Skeletal muscle satellite cell (primary cell): ENCODE measurements at regions not wholly inside any gene's neighbourhood (a gene's known extent, or its start where the extent isn't known, plus 50 kb on each side); places are given as distances from the start of the nearest gene placed in this dataset.

Experiments
- H3K27me3 ChIP-seq: 2 replicates; pipeline ENCODE4 v1.7.0; 2013; ENCODE audit warnings: low read length; ENCODE audit not compliant: control insufficient read depth, insufficient read depth
- H3K36me3 ChIP-seq: 2 replicates; pipeline ENCODE4 v1.7.0; 2013; ENCODE audit warnings: mild to moderate bottlenecking, control low read depth, low read length; ENCODE audit not compliant: insufficient read depth
- H3K4me1 ChIP-seq: 2 replicates; pipeline ENCODE4 v1.7.0; 2013; ENCODE audit warnings: low read length; ENCODE audit not compliant: control insufficient read depth, insufficient read depth
- H3K4me2 ChIP-seq: 2 replicates; pipeline ENCODE4 v1.7.0; 2013; ENCODE audit warnings: mild to moderate bottlenecking, low read length
- H3K4me3 ChIP-seq: 2 replicates; pipeline ENCODE4 v1.7.0; 2013; ENCODE audit warnings: low read length
- H3K9ac ChIP-seq: 2 replicates; pipeline ENCODE4 v1.7.0; 2013; ENCODE audit warnings: mild to moderate bottlenecking, low read depth, low read length, moderate library complexity
- H3K9me3 ChIP-seq: replicated peaks from 2 replicates; pipeline ENCODE4 v1.7.0; 2013; ENCODE audit warnings: mild to moderate bottlenecking, control low read depth, low read length

- H3K36me3 ChIP-seq: no peaks in the 10 kb centered on the region
- peaks cover under 1% of the 10 kb centered on the region for H3K4me1 ChIP-seq
- H3K4me2 ChIP-seq: no peak overlapping the region
- H3K27me3 ChIP-seq: no peaks in the 10 kb centered on the region
- no peaks in the 10 kb centered on the region for H3K9me3 ChIP-seq
- no peak overlapping the region for H3K4me3 ChIP-seq
- H3K9ac ChIP-seq: no peak overlapping the region
Measured at GRCh38 chr2:6418291-6418690, 447.4 kb downstream of the CMPK2 start.

GRCh38 chr2:6421138-6421730, 444.5 kb downstream of the CMPK2 start:
- Histone ChIP-seq H3K9ac (no peak overlapping the region), H3K9me3 (no peaks in the 10 kb centered on the region), H3K4me2 (no peak overlapping the region), H3K27me3 (no peaks in the 10 kb centered on the region), H3K4me3 (no peak overlapping the region), H3K4me1 (no peaks in the 10 kb centered on the region), H3K36me3 (no peaks in the 10 kb centered on the region)

- H3K4me2 ChIP-seq: no peak overlapping the region
Measured at GRCh38 chr2:6421888-6422287, 443.8 kb downstream of the CMPK2 start.

GRCh38 chr2:6423157-6423556, 442.6 kb downstream of the CMPK2 start:
- H3K9ac ChIP-seq: no peak overlapping the region

More at GRCh38 chr2:6421888-6422287, 443.8 kb downstream of the CMPK2 start:
- Histone ChIP-seq H3K4me3 (no peak overlapping the region), H3K36me3 (no peaks in the 10 kb centered on the region), H3K9me3 (no peaks in the 10 kb centered on the region), H3K4me1 (no peaks in the 10 kb centered on the region), H3K27me3 (no peaks in the 10 kb centered on the region), H3K9ac (no peak overlapping the region)

GRCh38 chr2:6423944-6424343, 441.8 kb downstream of the CMPK2 start:
- Histone ChIP-seq H3K9ac (no peak overlapping the region), H3K4me2 (no peak overlapping the region), H3K27me3 (no peaks in the 10 kb centered on the region), H3K4me1 (no peaks in the 10 kb centered on the region), H3K36me3 (no peaks in the 10 kb centered on the region), H3K9me3 (no peaks in the 10 kb centered on the region), H3K4me3 (no peak overlapping the region)

More at GRCh38 chr2:6423157-6423556, 442.6 kb downstream of the CMPK2 start:
- Histone ChIP-seq H3K4me2 (no peak overlapping the region), H3K27me3 (no peaks in the 10 kb centered on the region), H3K4me1 (no peaks in the 10 kb centered on the region), H3K9me3 (no peaks in the 10 kb centered on the region), H3K36me3 (no peaks in the 10 kb centered on the region), H3K4me3 (no peak overlapping the region)

GRCh38 chr2:6425032-6425431, 440.7 kb downstream of the CMPK2 start:
- Histone ChIP-seq H3K9ac (no peak overlapping the region), H3K9me3 (no peaks in the 10 kb centered on the region), H3K4me1 (no peaks in the 10 kb centered on the region), H3K4me3 (no peak overlapping the region), H3K27me3 (no peaks in the 10 kb centered on the region), H3K36me3 (no peaks in the 10 kb centered on the region), H3K4me2 (no peak overlapping the region)

GRCh38 chr2:6429210-6429986, 436.3 kb downstream of the CMPK2 start:
- H3K4me2 ChIP-seq: no peak overlapping the region
- H3K9ac ChIP-seq: no peak overlapping the region

GRCh38 chr2:6434438-6434837, 431.3 kb downstream of the CMPK2 start:
- Histone ChIP-seq H3K9ac (no peak overlapping the region), H3K4me1 (no peaks in the 10 kb centered on the region), H3K27me3 (no peaks in the 10 kb centered on the region), H3K9me3 (no peaks in the 10 kb centered on the region), H3K4me3 (no peak overlapping the region), H3K4me2 (no peak overlapping the region), H3K36me3 (no peaks in the 10 kb centered on the region)

More at GRCh38 chr2:6429210-6429986, 436.3 kb downstream of the CMPK2 start:
- H3K9me3 ChIP-seq: no peaks in the 10 kb centered on the region
- no peaks in the 10 kb centered on the region for H3K27me3 ChIP-seq
- no peaks in the 10 kb centered on the region for H3K4me1 ChIP-seq
- H3K36me3 ChIP-seq: no peaks in the 10 kb centered on the region
- no peak overlapping the region for H3K4me3 ChIP-seq

GRCh38 chr2:6441800-6442199, 423.9 kb downstream of the CMPK2 start:
- Histone ChIP-seq H3K4me1 (no peaks in the 10 kb centered on the region), H3K4me2 (no peak overlapping the region)

GRCh38 chr2:6442252-6442985, 423.3 kb downstream of the CMPK2 start:
- Histone ChIP-seq H3K9me3 (no peaks in the 10 kb centered on the region), H3K4me2 (no peak overlapping the region), H3K4me3 (no peak overlapping the region), H3K9ac (no peak overlapping the region), H3K27me3 (no peaks in the 10 kb centered on the region), H3K4me1 (no peaks in the 10 kb centered on the region), H3K36me3 (no peaks in the 10 kb centered on the region)

More at GRCh38 chr2:6441800-6442199, 423.9 kb downstream of the CMPK2 start:
- Histone ChIP-seq H3K27me3 (no peaks in the 10 kb centered on the region), H3K36me3 (no peaks in the 10 kb centered on the region), H3K9ac (no peak overlapping the region), H3K9me3 (no peaks in the 10 kb centered on the region), H3K4me3 (no peak overlapping the region)

- Histone ChIP-seq H3K9ac (no peak overlapping the region), H3K9me3 (no peaks in the 10 kb centered on the region), H3K27me3 (no peaks in the 10 kb centered on the region), H3K4me3 (no peak overlapping the region), H3K4me1 (no peaks in the 10 kb centered on the region), H3K36me3 (no peaks in the 10 kb centered on the region), H3K4me2 (no peak overlapping the region)
Measured at GRCh38 chr2:6443061-6443823, 422.5 kb downstream of the CMPK2 start.
